ENCODE measurements at regions not wholly inside any gene's neighbourhood (a gene's known extent, or its start where the extent isn't known, plus 50 kb on each side); places are given as distances from the start of the nearest gene placed in this dataset.

- TF ChIP-seq CTCF (IDR thresholded peaks at IDR 0.05; ENCODE audit: extremely low read depth in 1 of 2, insufficient read depth in 1 of 2, low read depth in 1 of 2, low read length in 2 of 2) (no peak), MYC (IDR thresholded peaks at IDR 0.05; ENCODE audit: low read depth, low read length) (no peak), FOS (IDR thresholded peaks at IDR 0.05; ENCODE audit: borderline replicate concordance, insufficient read depth, low read length) (no peak), EZH2 (IDR thresholded peaks at IDR 0.05; ENCODE audit: borderline replicate concordance, low read depth, low read length, severe bottlenecking) (no peak), POLR2A (IDR thresholded peaks at IDR 0.05; ENCODE audit: low read depth, low read length) (no peak), POLR2AphosphoS5 (IDR thresholded peaks at IDR 0.05; ENCODE audit: insufficient read depth, low read depth, low read length) (no peak)
- TF ChIP-seq, protein P1, sequence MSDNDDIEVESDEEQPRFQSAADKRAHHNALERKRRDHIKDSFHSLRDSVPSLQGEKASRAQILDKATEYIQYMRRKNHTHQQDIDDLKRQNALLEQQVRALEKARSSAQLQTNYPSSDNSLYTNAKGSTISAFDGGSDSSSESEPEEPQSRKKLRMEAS (IDR thresholded peaks at IDR 0.05; ENCODE audit: insufficient read depth, insufficient read length): no peak
These were observed 1975.3 kb upstream of the CDH6 start for GRCh38 chr5:29218138-29218537.

Measured in endothelial cell of umbilical vein (primary cell).